ENCODE measurements at regions not wholly inside any gene's neighbourhood (a gene's known extent, or its start where the extent isn't known, plus 50 kb on each side); places are given as distances from the start of the nearest gene placed in this dataset.

DNA sequence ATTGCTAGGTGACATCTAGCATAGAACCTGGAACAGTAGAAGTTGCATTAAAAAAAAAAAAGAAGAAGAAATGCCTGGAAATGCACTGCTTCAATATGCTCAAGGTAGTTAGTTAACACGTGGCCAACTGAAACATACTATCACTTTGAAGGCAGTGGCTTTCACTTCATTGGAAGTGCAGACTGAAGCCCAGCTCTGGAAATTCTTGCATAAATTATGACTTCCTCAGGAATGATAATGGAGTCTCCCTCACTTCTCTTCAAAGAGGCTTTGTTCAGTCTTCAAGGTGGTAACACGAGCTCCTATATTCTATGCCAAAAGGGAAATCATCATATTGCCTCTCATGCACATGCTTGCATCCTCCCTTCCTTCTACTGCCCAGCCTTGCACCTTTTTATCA is 715.9 kb upstream of the API5 start:
- TF ChIP-seq SPI1 (IDR thresholded peaks at IDR 0.05; ENCODE audit: low read depth, low read length) (no peak), TAF1 (IDR thresholded peaks at IDR 0.05; ENCODE audit: low read depth, low read length) (no peak), PAX5 (IDR thresholded peaks at IDR 0.05; ENCODE audit: insufficient read depth, low read length, severe bottlenecking) (no peak), POLR2AphosphoS5 (IDR thresholded peaks at IDR 0.05; ENCODE audit: low read depth, low read length) (no peak), POLR2A (IDR thresholded peaks at IDR 0.05; ENCODE audit: low read depth, low read length) (no peak), POU2F2 (IDR thresholded peaks at IDR 0.05; ENCODE audit: low read depth, low read length) (no peak)
- FAIRE-seq = no peak
- DNase-seq (ENCODE audit: insufficient read length, low spot score) = no peak

GRCh38 chr11:42596576-42597145 is 715.1 kb upstream of the API5 start:
- no peak for FAIRE-seq
- DNase-seq (ENCODE audit: insufficient read length, low spot score) = no peak
- TF ChIP-seq POLR2AphosphoS5 (IDR thresholded peaks at IDR 0.05; ENCODE audit: low read depth, low read length) = no peak
- no peak for TF ChIP-seq SPI1 (IDR thresholded peaks at IDR 0.05; ENCODE audit: low read depth, low read length)

GRCh38 chr11:42598341-42598740 is 713.5 kb upstream of the API5 start:
- DNase-seq (ENCODE audit: insufficient read length, low spot score) (no peak), FAIRE-seq (no peak)
- TF ChIP-seq POLR2A (IDR thresholded peaks at IDR 0.05; ENCODE audit: low read depth, low read length) = no peak
- TF ChIP-seq TAF1 (IDR thresholded peaks at IDR 0.05; ENCODE audit: low read depth, low read length) = no peak
- TF ChIP-seq POLR2AphosphoS5 (IDR thresholded peaks at IDR 0.05; ENCODE audit: low read depth, low read length) = no peak
- TF ChIP-seq PAX5 (IDR thresholded peaks at IDR 0.05; ENCODE audit: insufficient read depth, low read length, severe bottlenecking) = no peak
- TF ChIP-seq POU2F2 (IDR thresholded peaks at IDR 0.05; ENCODE audit: low read depth, low read length) = no peak
- TF ChIP-seq SPI1 (IDR thresholded peaks at IDR 0.05; ENCODE audit: low read depth, low read length) = no peak

- DNase-seq (ENCODE audit: insufficient read length, low spot score) (no peak), FAIRE-seq (no peak)
- TF ChIP-seq POU2F2 (IDR thresholded peaks at IDR 0.05; ENCODE audit: low read depth, low read length) (no peak), TAF1 (IDR thresholded peaks at IDR 0.05; ENCODE audit: low read depth, low read length) (no peak), POLR2A (IDR thresholded peaks at IDR 0.05; ENCODE audit: low read depth, low read length) (no peak), SPI1 (IDR thresholded peaks at IDR 0.05; ENCODE audit: low read depth, low read length) (no peak), POLR2AphosphoS5 (IDR thresholded peaks at IDR 0.05; ENCODE audit: low read depth, low read length) (no peak), PAX5 (IDR thresholded peaks at IDR 0.05; ENCODE audit: insufficient read depth, low read length, severe bottlenecking) (no peak)
Measured at GRCh38 chr11:42620796-42621195, 691.0 kb upstream of the API5 start.

- no peak for TF ChIP-seq PAX5 (IDR thresholded peaks at IDR 0.05; ENCODE audit: insufficient read depth, low read length, severe bottlenecking)
- no peak for TF ChIP-seq SPI1 (IDR thresholded peaks at IDR 0.05; ENCODE audit: low read depth, low read length)
- no peak for TF ChIP-seq TAF1 (IDR thresholded peaks at IDR 0.05; ENCODE audit: low read depth, low read length)
- no peak for TF ChIP-seq POU2F2 (IDR thresholded peaks at IDR 0.05; ENCODE audit: low read depth, low read length)
- no peak for TF ChIP-seq POLR2A (IDR thresholded peaks at IDR 0.05; ENCODE audit: low read depth, low read length)
- no peak for TF ChIP-seq POLR2AphosphoS5 (IDR thresholded peaks at IDR 0.05; ENCODE audit: low read depth, low read length)
- DNase-seq (ENCODE audit: insufficient read length, low spot score) = no peak
- FAIRE-seq = no peak
Measured at GRCh38 chr11:42625757-42626665, 685.8 kb upstream of the API5 start.

DNA sequence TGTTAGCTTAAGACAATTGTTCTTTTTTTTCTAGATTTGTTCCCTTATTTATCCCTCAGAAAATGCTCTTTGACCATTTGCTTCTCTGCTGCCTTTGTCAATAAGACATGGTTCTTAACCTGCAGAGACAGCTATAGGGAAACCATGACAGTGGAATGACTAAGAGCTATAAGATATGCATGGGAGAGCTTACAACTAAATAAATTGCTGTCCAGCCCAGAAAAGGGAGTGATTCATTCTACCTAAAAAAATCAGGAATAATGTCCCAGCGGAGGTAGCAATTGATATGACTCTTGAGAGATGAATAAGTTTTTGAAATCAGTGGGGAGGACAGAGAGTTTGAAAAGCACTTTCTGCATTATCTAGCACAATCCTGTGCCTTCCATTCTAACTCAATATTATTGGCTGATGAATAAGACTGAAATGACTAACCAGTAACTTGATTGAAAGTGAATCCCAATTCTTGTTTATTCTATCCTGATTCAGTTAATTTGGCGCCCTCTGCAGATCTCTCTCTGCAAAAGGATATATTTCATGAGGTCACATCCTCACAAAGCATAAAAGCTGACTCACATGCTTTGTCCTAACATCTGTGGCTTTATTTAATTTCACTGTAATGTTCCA is 680.5 kb upstream of the API5 start:
- TF ChIP-seq TAF1 (IDR thresholded peaks at IDR 0.05; ENCODE audit: low read depth, low read length) (no peak), POU2F2 (IDR thresholded peaks at IDR 0.05; ENCODE audit: low read depth, low read length) (no peak), POLR2AphosphoS5 (IDR thresholded peaks at IDR 0.05; ENCODE audit: low read depth, low read length) (no peak), SPI1 (IDR thresholded peaks at IDR 0.05; ENCODE audit: low read depth, low read length) (no peak), PAX5 (IDR thresholded peaks at IDR 0.05; ENCODE audit: insufficient read depth, low read length, severe bottlenecking) (no peak), POLR2A (IDR thresholded peaks at IDR 0.05; ENCODE audit: low read depth, low read length) (no peak)
- no peak for FAIRE-seq
- DNase-seq (ENCODE audit: insufficient read length, low spot score) = no peak

GRCh38 chr11:42646959-42647358 is 664.8 kb upstream of the API5 start:
- no peak for FAIRE-seq
- TF ChIP-seq SPI1 (IDR thresholded peaks at IDR 0.05; ENCODE audit: low read depth, low read length) (no peak), POLR2AphosphoS5 (IDR thresholded peaks at IDR 0.05; ENCODE audit: low read depth, low read length) (no peak), POLR2A (IDR thresholded peaks at IDR 0.05; ENCODE audit: low read depth, low read length) (no peak)
- no peak for DNase-seq (ENCODE audit: insufficient read length, low spot score)

GRCh38 chr11:42647993-42648392 is 663.8 kb upstream of the API5 start:
- no peak for DNase-seq (ENCODE audit: insufficient read length, low spot score)
- no peak for TF ChIP-seq PAX5 (IDR thresholded peaks at IDR 0.05; ENCODE audit: insufficient read depth, low read length, severe bottlenecking)
- TF ChIP-seq SPI1 (IDR thresholded peaks at IDR 0.05; ENCODE audit: low read depth, low read length) = no peak
- TF ChIP-seq TAF1 (IDR thresholded peaks at IDR 0.05; ENCODE audit: low read depth, low read length) = no peak
- TF ChIP-seq POLR2AphosphoS5 (IDR thresholded peaks at IDR 0.05; ENCODE audit: low read depth, low read length) = no peak
- TF ChIP-seq POU2F2 (IDR thresholded peaks at IDR 0.05; ENCODE audit: low read depth, low read length) = no peak
- TF ChIP-seq POLR2A (IDR thresholded peaks at IDR 0.05; ENCODE audit: low read depth, low read length) = no peak
- no peak for FAIRE-seq

GRCh38 chr11:42651621-42652020 is 660.2 kb upstream of the API5 start:
- TF ChIP-seq POLR2A (IDR thresholded peaks at IDR 0.05; ENCODE audit: low read depth, low read length) (no peak), PAX5 (IDR thresholded peaks at IDR 0.05; ENCODE audit: insufficient read depth, low read length, severe bottlenecking) (no peak)
- no peak for FAIRE-seq
- DNase-seq (ENCODE audit: insufficient read length, low spot score) = no peak

All from GM12891 (cell line).